DND-41 (cell line): ENCODE measurements at regions not wholly inside any gene's neighbourhood (a gene's known extent, or its start where the extent isn't known, plus 50 kb on each side); places are given as distances from the start of the nearest gene placed in this dataset.

ENCODE experiments used
- EZH2 ChIP-seq: IDR thresholded peaks from 3 replicates; pipeline ENCODE4 v1.6.1; 2012; ENCODE audit warnings: borderline replicate concordance, low read depth, mild to moderate bottlenecking, moderate library complexity, low read length, inconsistent platforms; ENCODE audit not compliant: severe bottlenecking
- TF ChIP-seq, protein P1 (sequence below): IDR thresholded peaks from 2 replicates; pipeline ENCODE4 v1.5.1; 2012; ENCODE audit warnings: borderline replicate concordance, low read length, moderate library complexity, mild to moderate bottlenecking; ENCODE audit not compliant: poor library complexity, severe bottlenecking; ENCODE audit errors: extremely low read depth

DNA sequence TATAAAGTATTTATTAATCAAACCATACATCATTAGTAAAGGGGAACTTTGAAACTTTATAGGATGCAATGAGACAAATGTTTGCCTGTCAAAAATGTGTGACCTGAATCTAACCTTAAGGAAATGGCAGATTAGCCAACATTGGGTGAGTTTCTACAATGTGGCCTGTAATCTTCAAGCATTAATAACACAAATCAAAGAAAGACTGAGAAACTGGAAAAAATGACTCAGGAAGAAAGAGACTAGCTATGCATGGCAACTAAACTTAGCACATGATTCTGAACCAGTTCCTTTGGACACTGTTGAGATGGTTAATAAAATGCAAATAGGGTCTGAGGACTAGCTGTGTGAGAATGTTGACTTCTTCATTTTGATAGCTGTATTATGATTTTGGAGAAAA is 628.6 kb upstream of the ID2 start:
- TF ChIP-seq, protein P1, sequence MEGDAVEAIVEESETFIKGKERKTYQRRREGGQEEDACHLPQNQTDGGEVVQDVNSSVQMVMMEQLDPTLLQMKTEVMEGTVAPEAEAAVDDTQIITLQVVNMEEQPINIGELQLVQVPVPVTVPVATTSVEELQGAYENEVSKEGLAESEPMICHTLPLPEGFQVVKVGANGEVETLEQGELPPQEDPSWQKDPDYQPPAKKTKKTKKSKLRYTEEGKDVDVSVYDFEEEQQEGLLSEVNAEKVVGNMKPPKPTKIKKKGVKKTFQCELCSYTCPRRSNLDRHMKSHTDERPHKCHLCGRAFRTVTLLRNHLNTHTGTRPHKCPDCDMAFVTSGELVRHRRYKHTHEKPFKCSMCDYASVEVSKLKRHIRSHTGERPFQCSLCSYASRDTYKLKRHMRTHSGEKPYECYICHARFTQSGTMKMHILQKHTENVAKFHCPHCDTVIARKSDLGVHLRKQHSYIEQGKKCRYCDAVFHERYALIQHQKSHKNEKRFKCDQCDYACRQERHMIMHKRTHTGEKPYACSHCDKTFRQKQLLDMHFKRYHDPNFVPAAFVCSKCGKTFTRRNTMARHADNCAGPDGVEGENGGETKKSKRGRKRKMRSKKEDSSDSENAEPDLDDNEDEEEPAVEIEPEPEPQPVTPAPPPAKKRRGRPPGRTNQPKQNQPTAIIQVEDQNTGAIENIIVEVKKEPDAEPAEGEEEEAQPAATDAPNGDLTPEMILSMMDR, result no peak
- no peak for TF ChIP-seq EZH2
